ENCODE measurements at regions not wholly inside any gene's neighbourhood (a gene's known extent, or its start where the extent isn't known, plus 50 kb on each side); places are given as distances from the start of the nearest gene placed in this dataset.

- Mint-ChIP-seq H3K36me3 (ENCODE audit: low read depth) (no peaks in the 10 kb centered on the region), H3K27me3 (no peaks in the 10 kb centered on the region), H3K4me1 (no peaks in the 10 kb centered on the region), H3K4me3 (no peak overlapping the region), H3K9me3 (ENCODE audit: low read depth) (no peaks in the 10 kb centered on the region), H3K27ac (no peak overlapping the region)
- intact Hi-C loops (cut with DNase I, micrococcal nuclease): no loop called here
- CTCF ChIA-PET: no interaction called here
- ATAC-seq: no peak
- no peak for DNase-seq
- POLR2A ChIA-PET: no interaction called here
Measured at GRCh38 chr17:51347851-51348584, 87.7 kb downstream of the UTP18 start.

- Mint-ChIP-seq H3K4me3 (no peak overlapping the region), H3K27ac (no peak overlapping the region), H3K36me3 (ENCODE audit: low read depth) (no peaks in the 10 kb centered on the region), H3K4me1 (no peaks in the 10 kb centered on the region), H3K27me3 (no peaks in the 10 kb centered on the region), H3K9me3 (ENCODE audit: low read depth) (no peaks in the 10 kb centered on the region)
- ATAC-seq (no peak), DNase-seq (no peak)
- intact Hi-C loops (cut with DNase I, micrococcal nuclease): loop anchor here in 1 of 2 experiments (5.0 kb wide), 1 partner anchor 49 kb away; no protein-coding TSS in a partner anchor
- ChIA-PET CTCF (no interaction called here), POLR2A (no interaction called here)
Measured at GRCh38 chr17:51351080-51351479, 90.7 kb downstream of the UTP18 start.

- H3K36me3 Mint-ChIP-seq (ENCODE audit: low read depth): no peaks in the 10 kb centered on the region
- POLR2A ChIA-PET: no interaction called here
- intact Hi-C loops (cut with DNase I, micrococcal nuclease): loop anchor here in 1 of 2 experiments (5.0 kb wide), 1 partner anchor 50 kb away; no protein-coding TSS in a partner anchor
- H3K4me3 Mint-ChIP-seq: no peak overlapping the region
- no peaks in the 10 kb centered on the region for H3K9me3 Mint-ChIP-seq (ENCODE audit: low read depth)
- CTCF ChIA-PET: interaction anchor here (0.6 kb wide), 1 partner anchor 144 kb away, joined by 3 read pairs; no protein-coding TSS in a partner anchor
- H3K27me3 Mint-ChIP-seq: no peaks in the 10 kb centered on the region
- H3K27ac Mint-ChIP-seq: no peak overlapping the region
- H3K4me1 Mint-ChIP-seq: no peaks in the 10 kb centered on the region
- ATAC-seq: no peak
- DNase-seq: no peak
Measured at GRCh38 chr17:51351890-51352289, 91.5 kb downstream of the UTP18 start.

GRCh38 chr17:51352798-51353197 is 92.5 kb downstream of the UTP18 start:
- DNase-seq (no peak), ATAC-seq (no peak)
- H3K4me3 Mint-ChIP-seq: no peak overlapping the region
- ChIA-PET POLR2A (no interaction called here), CTCF (no interaction called here)
- H3K27ac Mint-ChIP-seq: no peak overlapping the region
- H3K4me1 Mint-ChIP-seq: no peaks in the 10 kb centered on the region
- intact Hi-C loops (cut with DNase I, micrococcal nuclease): loop anchor here in 1 of 2 experiments (5.0 kb wide), 1 partner anchor 50 kb away; no protein-coding TSS in a partner anchor
- no peaks in the 10 kb centered on the region for H3K36me3 Mint-ChIP-seq (ENCODE audit: low read depth)
- H3K27me3 Mint-ChIP-seq: no peaks in the 10 kb centered on the region
- no peaks in the 10 kb centered on the region for H3K9me3 Mint-ChIP-seq (ENCODE audit: low read depth)

GRCh38 chr17:51353296-51353695 is 93.0 kb downstream of the UTP18 start:
- ChIA-PET CTCF (interaction anchor here (0.7 kb wide), 1 partner anchor 462 kb away, joined by 3 read pairs; no protein-coding TSS in a partner anchor), POLR2A (no interaction called here)
- H3K4me3 Mint-ChIP-seq: no peak overlapping the region
- intact Hi-C loops (cut with DNase I, micrococcal nuclease): loop anchor here in 1 of 2 experiments (5.0 kb wide), 1 partner anchor 51 kb away; no protein-coding TSS in a partner anchor
- H3K36me3 Mint-ChIP-seq (ENCODE audit: low read depth): no peaks in the 10 kb centered on the region
- H3K27me3 Mint-ChIP-seq: no peaks in the 10 kb centered on the region
- H3K27ac Mint-ChIP-seq: no peak overlapping the region
- ATAC-seq (no peak), DNase-seq (no peak)
- H3K4me1 Mint-ChIP-seq: no peaks in the 10 kb centered on the region
- H3K9me3 Mint-ChIP-seq (ENCODE audit: low read depth): no peaks in the 10 kb centered on the region

GRCh38 chr17:51354936-51355335 is 94.6 kb downstream of the UTP18 start:
- H3K9me3 Mint-ChIP-seq (ENCODE audit: low read depth): no peaks in the 10 kb centered on the region
- ChIA-PET CTCF (no interaction called here), POLR2A (no interaction called here)
- no peaks in the 10 kb centered on the region for H3K4me1 Mint-ChIP-seq
- H3K36me3 Mint-ChIP-seq (ENCODE audit: low read depth): no peaks in the 10 kb centered on the region
- no peak for DNase-seq
- ATAC-seq: no peak
- H3K27ac Mint-ChIP-seq: no peak overlapping the region
- intact Hi-C loops (cut with DNase I, micrococcal nuclease): loop anchor here in 1 of 2 experiments (5.0 kb wide), 1 partner anchor 53 kb away; no protein-coding TSS in a partner anchor
- no peaks in the 10 kb centered on the region for H3K27me3 Mint-ChIP-seq
- H3K4me3 Mint-ChIP-seq: no peak overlapping the region

- Mint-ChIP-seq H3K27me3 (no peaks in the 10 kb centered on the region), H3K36me3 (ENCODE audit: low read depth) (no peaks in the 10 kb centered on the region), H3K4me3 (no peak overlapping the region), H3K4me1 (no peaks in the 10 kb centered on the region), H3K27ac (no peak overlapping the region), H3K9me3 (ENCODE audit: low read depth) (no peaks in the 10 kb centered on the region)
- no peak for ATAC-seq
- no peak for DNase-seq
- intact Hi-C loops (cut with DNase I, micrococcal nuclease): no loop called here
- ChIA-PET CTCF (interaction anchor here (0.7 kb wide), 1 partner anchor 16 kb away, joined by 3 read pairs; no protein-coding TSS in a partner anchor), POLR2A (no interaction called here)
Measured at GRCh38 chr17:51355441-51356410, 95.4 kb downstream of the UTP18 start.

- Mint-ChIP-seq H3K36me3 (ENCODE audit: low read depth) (no peaks in the 10 kb centered on the region), H3K27ac (no peak overlapping the region), H3K9me3 (ENCODE audit: low read depth) (no peaks in the 10 kb centered on the region), H3K27me3 (no peaks in the 10 kb centered on the region), H3K4me1 (no peaks in the 10 kb centered on the region), H3K4me3 (no peak overlapping the region)
- intact Hi-C loops (cut with DNase I, micrococcal nuclease): no loop called here
- ChIA-PET POLR2A (no interaction called here), CTCF (interaction anchor here (0.5 kb wide), 1 partner anchor 15 kb away, joined by 3 read pairs; no protein-coding TSS in a partner anchor)
- DNase-seq: no peak
- no peak for ATAC-seq
Measured at GRCh38 chr17:51359055-51359454, 98.7 kb downstream of the UTP18 start.

GRCh38 chr17:51362811-51363585 is 102.7 kb downstream of the UTP18 start:
- Mint-ChIP-seq H3K9me3 (ENCODE audit: low read depth) (no peaks in the 10 kb centered on the region), H3K36me3 (ENCODE audit: low read depth) (no peaks in the 10 kb centered on the region), H3K4me3 (no peak overlapping the region), H3K4me1 (peaks cover 16% of the 10 kb centered on the region), H3K27ac (no peak overlapping the region), H3K27me3 (no peaks in the 10 kb centered on the region)
- ChIA-PET POLR2A (no interaction called here), CTCF (interaction anchor here (0.8 kb wide), 1 partner anchor 15 kb away, joined by 3 read pairs; no protein-coding TSS in a partner anchor)
- DNase-seq: no peak
- intact Hi-C loops (cut with DNase I, micrococcal nuclease): no loop called here
- ATAC-seq: no peak

GRCh38 chr17:51365090-51365489 is 104.7 kb downstream of the UTP18 start:
- POLR2A ChIA-PET: no interaction called here
- H3K4me3 Mint-ChIP-seq: no peak overlapping the region
- H3K4me1 Mint-ChIP-seq: peaks cover 16% of the 10 kb centered on the region
- CTCF ChIA-PET: interaction anchor here (0.7 kb wide), 1 partner anchor 159 kb away, joined by 3 read pairs; no protein-coding TSS in a partner anchor
- no peak for ATAC-seq
- H3K27me3 Mint-ChIP-seq: no peaks in the 10 kb centered on the region
- H3K36me3 Mint-ChIP-seq (ENCODE audit: low read depth): no peaks in the 10 kb centered on the region
- no peaks in the 10 kb centered on the region for H3K9me3 Mint-ChIP-seq (ENCODE audit: low read depth)
- DNase-seq: peak; percentile 10
- intact Hi-C loops (cut with DNase I, micrococcal nuclease): no loop called here
- H3K27ac Mint-ChIP-seq: no peak overlapping the region

GRCh38 chr17:51366866-51367265 is 106.5 kb downstream of the UTP18 start:
- Mint-ChIP-seq H3K36me3 (ENCODE audit: low read depth) (no peaks in the 10 kb centered on the region), H3K4me3 (no peak overlapping the region), H3K4me1 (peaks cover 19% of the 10 kb centered on the region), H3K9me3 (ENCODE audit: low read depth) (peaks cover under 1% of the 10 kb centered on the region), H3K27me3 (no peaks in the 10 kb centered on the region), H3K27ac (no peak overlapping the region)
- ATAC-seq (no peak), DNase-seq (no peak)
- intact Hi-C loops (cut with DNase I, micrococcal nuclease): no loop called here
- CTCF ChIA-PET: no interaction called here
- POLR2A ChIA-PET: no interaction called here

All from activated CD4-positive, alpha-beta T cell treated with anti-CD3 and anti-CD28 coated beads for 36 hours (primary cell).